ENCODE measurements at regions not wholly inside any gene's neighbourhood (a gene's known extent, or its start where the extent isn't known, plus 50 kb on each side); places are given as distances from the start of the nearest gene placed in this dataset.

GRCh38 chr6:4362326-4362725 lies 227.0 kb upstream of the ECI2 start:
- TF ChIP-seq STAG1 (CRISPR knock-in tag; IDR thresholded peaks at IDR 0.05; ENCODE audit: borderline replicate concordance): no peak
- TF ChIP-seq RBM22 (IDR thresholded peaks at IDR 0.05; ENCODE audit: low read depth, low read length, poor library complexity, severe bottlenecking): no peak
- TF ChIP-seq CTCF (IDR thresholded peaks at IDR 0.05 in 2 of 3, conservative IDR thresholded peaks at IDR 0.05 in 1 of 3; ENCODE audit: insufficient read depth in 2 of 3, low read depth in 1 of 3, low read length in 3 of 3): no peak
- TF ChIP-seq ZNF146 (CRISPR knock-in tag; IDR thresholded peaks at IDR 0.05; ENCODE audit: unreplicated experiment): no peak
- no peak for TF ChIP-seq ZNF589 (CRISPR knock-in tag; IDR thresholded peaks at IDR 0.05; ENCODE audit: low read depth)
- no peak for TF ChIP-seq SRF (CRISPR knock-in tag; IDR thresholded peaks at IDR 0.05)
- TF ChIP-seq ZMIZ1 (IDR thresholded peaks at IDR 0.05; ENCODE audit: low read depth in 2 of 2, low read length in 2 of 2): no peak
- no peak for TF ChIP-seq FOXM1 (IDR thresholded peaks at IDR 0.05; ENCODE audit: low read depth)
- TF ChIP-seq FOXM1 (CRISPR knock-in tag; IDR thresholded peaks at IDR 0.05; ENCODE audit: low read depth): no peak
- TF ChIP-seq ZNF253 (CRISPR knock-in tag; conservative IDR thresholded peaks at IDR 0.05): no peak
- no peak for TF ChIP-seq POLR2A (conservative IDR thresholded peaks at IDR 0.05)
- no peak for TF ChIP-seq NR2C1 (IDR thresholded peaks at IDR 0.05)
- TF ChIP-seq NR2C1 (tag; IDR thresholded peaks at IDR 0.05): no peak
- TF ChIP-seq EP300 (IDR thresholded peaks at IDR 0.05; ENCODE audit: low read length): no peak

Measured in K562 (cell line).